DOHH2 (cell line): ENCODE measurements at regions not wholly inside any gene's neighbourhood (a gene's known extent, or its start where the extent isn't known, plus 50 kb on each side); places are given as distances from the start of the nearest gene placed in this dataset.

ENCODE experiments used
- H3F3A ChIP-seq: fragments of 200-600 bp; sonication (generic), shearing (Covaris generic); 2 replicates; pipeline ENCODE4 v1.6.0; 2016; ENCODE audit warnings: antibody characterized with exemption, mild to moderate bottlenecking; ENCODE audit not compliant: control insufficient read depth, insufficient read depth
- H3K27ac ChIP-seq: fragments of 200-600 bp; sonication (generic); 2 replicates; pipeline ENCODE4 v1.5.1; 2014; ENCODE audit warnings: low read depth, mild to moderate bottlenecking, low read length, moderate library complexity
- H3K27me3 ChIP-seq: fragments of 200-600 bp; sonication (generic); 2 replicates; pipeline ENCODE4 v1.6.1; 2014; ENCODE audit warnings: mild to moderate bottlenecking, low read length, mixed read lengths; ENCODE audit not compliant: control insufficient read depth
- H3K36me3 ChIP-seq: fragments of 200-600 bp; sonication (generic); 2 replicates; pipeline ENCODE4 v1.6.1; 2014; ENCODE audit warnings: mild to moderate bottlenecking, low read length, moderate library complexity, mixed read lengths; ENCODE audit not compliant: control insufficient read depth
- H3K4me1 ChIP-seq: fragments of 200-600 bp; sonication (generic); 2 replicates; pipeline ENCODE4 v1.6.1; 2014; ENCODE audit warnings: mild to moderate bottlenecking, low read length, mixed read lengths; ENCODE audit not compliant: control insufficient read depth
- H3K4me2 ChIP-seq: fragments of 200-600 bp; sonication (generic); 2 replicates; pipeline ENCODE4 v1.6.0; 2014; ENCODE audit warnings: mild to moderate bottlenecking, low read length, moderate library complexity
- H3K4me3 ChIP-seq: fragments of 200-600 bp; sonication (generic); 2 replicates; pipeline ENCODE4 v1.5.1; 2014; ENCODE audit warnings: mild to moderate bottlenecking, low read length, mixed read lengths
- H3K79me2 ChIP-seq: fragments of 200-600 bp; sonication (generic); 2 replicates; pipeline ENCODE4 v1.6.1; 2014; ENCODE audit warnings: mild to moderate bottlenecking, low read length, mixed read lengths; ENCODE audit not compliant: control insufficient read depth
- H3K9me2 ChIP-seq: fragments of 200-600 bp; sonication (generic); replicated peaks from 2 replicates; pipeline ENCODE4 v1.6.1; 2014; ENCODE audit warnings: mild to moderate bottlenecking, low read length, mixed read lengths; ENCODE audit not compliant: control insufficient read depth
- H3K9me3 ChIP-seq: fragments of 200-600 bp; sonication (generic); 2 replicates; pipeline ENCODE4 v1.6.1; 2014; ENCODE audit warnings: antibody characterized with exemption, low read length, mixed read lengths; ENCODE audit not compliant: control insufficient read depth, insufficient read depth
- H4K20me1 ChIP-seq: fragments of 200-600 bp; sonication (generic); 2 replicates; pipeline ENCODE4 v1.6.0; 2014; ENCODE audit warnings: low read depth, mild to moderate bottlenecking, antibody characterized with exemption, low read length, moderate library complexity; ENCODE audit not compliant: control insufficient read depth, insufficient read depth
- EZH2phosphoT487 ChIP-seq: fragments of 200-600 bp; sonication (generic); IDR thresholded peaks from 2 replicates; pipeline ENCODE4 v1.6.1; 2017; ENCODE audit warnings: borderline replicate concordance, mild to moderate bottlenecking, antibody characterized with exemption, low read length, moderate library complexity, mixed read lengths
- TF ChIP-seq, protein P1 (sequence below): fragments of 200-600 bp; sonication (generic); IDR thresholded peaks from one replicate; pipeline ENCODE4 v1.5.1; 2014; ENCODE audit warnings: antibody characterized with exemption, mild to moderate bottlenecking, low read depth, low read length; ENCODE audit not compliant: poor library complexity, severe bottlenecking

DNA sequence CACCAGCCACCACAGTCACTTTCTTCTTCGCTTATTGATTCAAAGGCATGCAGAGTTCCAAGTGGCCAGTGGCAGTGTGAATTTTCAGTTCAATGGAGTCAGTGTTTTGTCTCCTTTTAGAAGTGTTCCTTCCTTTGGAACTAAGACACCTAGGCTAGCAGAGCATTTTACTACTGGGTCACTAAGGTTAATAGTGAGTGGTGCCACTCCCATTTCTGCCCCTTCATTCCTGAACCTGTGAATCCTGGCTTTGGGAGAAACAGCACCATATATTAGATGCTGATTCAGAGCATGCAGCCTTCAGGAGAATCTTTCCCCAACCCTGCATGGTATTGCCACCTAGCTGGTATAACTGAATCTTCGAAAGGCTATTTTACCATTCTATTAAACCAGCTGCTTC lies 312.7 kb downstream of the HRH4 start:
- Histone ChIP-seq H3K9me3 (no peaks in the 10 kb centered on the region), H3K9me2 (no peaks in the 10 kb centered on the region; the same call in 1 of the 2 replicates), H3K36me3 (no peaks in the 10 kb centered on the region), H3K27me3 (no peaks in the 10 kb centered on the region), H4K20me1 (no peaks in the 10 kb centered on the region), H3F3A (no peaks in the 10 kb centered on the region), H3K4me2 (no peak overlapping the region), H3K79me2 (no peaks in the 10 kb centered on the region), H3K4me3 (no peak overlapping the region), H3K4me1 (no peaks in the 10 kb centered on the region), H3K27ac (no peak overlapping the region)
- TF ChIP-seq, protein P1, sequence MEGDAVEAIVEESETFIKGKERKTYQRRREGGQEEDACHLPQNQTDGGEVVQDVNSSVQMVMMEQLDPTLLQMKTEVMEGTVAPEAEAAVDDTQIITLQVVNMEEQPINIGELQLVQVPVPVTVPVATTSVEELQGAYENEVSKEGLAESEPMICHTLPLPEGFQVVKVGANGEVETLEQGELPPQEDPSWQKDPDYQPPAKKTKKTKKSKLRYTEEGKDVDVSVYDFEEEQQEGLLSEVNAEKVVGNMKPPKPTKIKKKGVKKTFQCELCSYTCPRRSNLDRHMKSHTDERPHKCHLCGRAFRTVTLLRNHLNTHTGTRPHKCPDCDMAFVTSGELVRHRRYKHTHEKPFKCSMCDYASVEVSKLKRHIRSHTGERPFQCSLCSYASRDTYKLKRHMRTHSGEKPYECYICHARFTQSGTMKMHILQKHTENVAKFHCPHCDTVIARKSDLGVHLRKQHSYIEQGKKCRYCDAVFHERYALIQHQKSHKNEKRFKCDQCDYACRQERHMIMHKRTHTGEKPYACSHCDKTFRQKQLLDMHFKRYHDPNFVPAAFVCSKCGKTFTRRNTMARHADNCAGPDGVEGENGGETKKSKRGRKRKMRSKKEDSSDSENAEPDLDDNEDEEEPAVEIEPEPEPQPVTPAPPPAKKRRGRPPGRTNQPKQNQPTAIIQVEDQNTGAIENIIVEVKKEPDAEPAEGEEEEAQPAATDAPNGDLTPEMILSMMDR: no peak
- TF ChIP-seq EZH2phosphoT487: no peak

DNA sequence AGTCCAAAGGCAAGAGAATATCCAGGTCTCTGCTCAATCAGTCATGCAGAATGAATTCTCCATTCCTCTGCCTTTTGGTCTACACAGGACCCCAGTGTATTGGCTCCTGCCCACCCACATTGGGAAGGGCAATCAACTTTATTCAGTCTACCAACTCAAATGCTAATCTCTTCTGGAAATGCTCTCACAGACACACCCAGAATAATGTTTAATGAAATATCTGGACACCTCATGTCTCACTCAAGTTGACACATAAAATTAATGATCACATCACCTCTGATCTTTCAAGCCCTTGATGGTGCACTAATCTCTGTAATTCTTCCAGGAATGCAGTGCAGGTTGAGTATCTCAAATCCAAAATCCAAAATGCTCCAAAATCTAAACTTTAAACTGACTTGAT lies 315.6 kb downstream of the HRH4 start:
- Histone ChIP-seq H3K4me3 (no peak overlapping the region), H3K4me1 (no peaks in the 10 kb centered on the region), H3K36me3 (no peaks in the 10 kb centered on the region), H3K4me2 (no peak overlapping the region), H3K9me3 (no peaks in the 10 kb centered on the region), H3F3A (no peaks in the 10 kb centered on the region), H3K27me3 (no peaks in the 10 kb centered on the region), H4K20me1 (no peaks in the 10 kb centered on the region), H3K27ac (no peak overlapping the region), H3K9me2 (no peaks in the 10 kb centered on the region; the same call in 1 of the 2 replicates), H3K79me2 (no peaks in the 10 kb centered on the region)
- TF ChIP-seq EZH2phosphoT487: no peak
- TF ChIP-seq, protein P1: no peak

DNA sequence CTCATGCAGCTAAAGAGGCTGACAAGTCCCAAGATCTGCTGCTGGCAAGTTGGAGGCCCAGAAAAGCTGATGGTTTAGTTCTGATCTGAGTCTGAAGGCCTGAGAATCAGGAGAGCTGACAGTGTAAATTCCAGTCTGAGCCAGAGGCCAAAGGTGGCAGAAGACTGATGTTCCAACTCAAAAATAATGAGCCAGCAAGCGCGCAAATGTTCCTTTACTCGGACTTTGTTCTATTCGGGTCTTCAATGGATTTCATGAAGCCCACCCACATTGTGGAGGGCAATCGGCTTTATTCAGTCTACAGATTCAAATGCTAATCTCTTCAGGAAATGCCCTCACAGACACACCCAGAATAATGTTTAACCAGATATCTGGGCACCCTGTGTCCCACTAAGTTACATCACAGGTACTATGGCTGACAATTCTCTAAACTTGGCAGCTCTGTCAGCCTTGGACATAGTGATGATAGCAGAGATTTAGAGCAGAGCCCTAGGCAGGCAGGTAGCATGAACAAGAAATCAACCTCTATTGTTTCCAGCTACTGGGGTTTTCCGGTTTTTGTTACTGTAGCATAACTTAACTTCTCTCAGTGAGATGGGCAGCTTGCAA lies 318.5 kb downstream of the HRH4 start:
- no peaks in the 10 kb centered on the region for H3K36me3 ChIP-seq
- no peak for TF ChIP-seq EZH2phosphoT487
- TF ChIP-seq, protein P1: no peak
- H3K4me2 ChIP-seq: no peak overlapping the region
- H3K79me2 ChIP-seq: no peaks in the 10 kb centered on the region
- H3K27me3 ChIP-seq: no peaks in the 10 kb centered on the region
- H3K9me2 ChIP-seq: no peaks in the 10 kb centered on the region; the same call in 1 of the 2 replicates
- no peaks in the 10 kb centered on the region for H3K4me1 ChIP-seq
- H3K9me3 ChIP-seq: no peaks in the 10 kb centered on the region
- no peak overlapping the region for H3K4me3 ChIP-seq
- no peaks in the 10 kb centered on the region for H4K20me1 ChIP-seq
- no peaks in the 10 kb centered on the region for H3F3A ChIP-seq
- no peak overlapping the region for H3K27ac ChIP-seq
